H1 (cell line): ENCODE measurements at regions not wholly inside any gene's neighbourhood (a gene's known extent, or its start where the extent isn't known, plus 50 kb on each side); places are given as distances from the start of the nearest gene placed in this dataset.

ENCODE experiments used
- CTCF ChIP-seq, 3 experiments: IDR thresholded peaks; 1 replicate in 2 of 3; 2 replicates in 1 of 3; pipeline versions ENCODE4 v1.5.1 to v1.6.1; 2011; ENCODE audit warnings: low read length in 3 of 3, mild to moderate bottlenecking in 3 of 3, inconsistent platforms in 2 of 3, low read depth in 1 of 3, moderate library complexity in 1 of 3; ENCODE audit not compliant: insufficient read depth in 1 of 3; ENCODE audit errors: control extremely low read depth in 1 of 3
- GTF2F1 ChIP-seq: IDR thresholded peaks from 2 replicates; pipeline ENCODE4 v1.6.1; 2012; ENCODE audit warnings: low read depth, low read length, improper control_type of control experiment, borderline replicate concordance
- POLR2AphosphoS5 ChIP-seq: IDR thresholded peaks from 2 replicates; pipeline ENCODE4 v1.6.1; 2011; ENCODE audit warnings: low read depth, low read length
- TCF12 ChIP-seq: IDR thresholded peaks from 2 replicates; pipeline ENCODE4 v1.6.1; 2011; ENCODE audit warnings: low read depth, mild to moderate bottlenecking, low read length

- TF ChIP-seq TCF12 (no peak), GTF2F1 (no peak), POLR2AphosphoS5 (no peak), CTCF (IDR thresholded peaks at IDR 0.05; ENCODE audit: control extremely low read depth in 1 of 3, insufficient read depth in 1 of 3, low read depth in 1 of 3, low read length in 3 of 3) (peak in 2 of 3 experiments; percentile 28 to 36; a peak in 2 of 4 replicates)
These were observed 181.7 kb upstream of the AGTR2 start for GRCh38 chrX:115988825-115989224.
